ENCODE measurements at regions not wholly inside any gene's neighbourhood (a gene's known extent, or its start where the extent isn't known, plus 50 kb on each side); places are given as distances from the start of the nearest gene placed in this dataset.

- no peak for DNase-seq (ENCODE audit: low spot score)
Observed at GRCh38 chr3:189049458-189050236, 122.1 kb upstream of the TPRG1 start.

- DNase-seq (ENCODE audit: low spot score) = no peak
Observed at GRCh38 chr3:189053322-189053721, 118.4 kb upstream of the TPRG1 start.

GRCh38 chr3:189056646-189057335, 115.0 kb upstream of the TPRG1 start:
- no peak for DNase-seq (ENCODE audit: low spot score)

GRCh38 chr3:189057369-189057768, 114.4 kb upstream of the TPRG1 start:
- DNase-seq (ENCODE audit: low spot score) = no peak

GRCh38 chr3:189058071-189058470, 113.7 kb upstream of the TPRG1 start:
- DNase-seq (ENCODE audit: low spot score) = no peak

GRCh38 chr3:189070965-189071364, 100.8 kb upstream of the TPRG1 start:
- DNase-seq (ENCODE audit: low spot score) = no peak

- no peak for DNase-seq (ENCODE audit: low spot score)
Observed at GRCh38 chr3:189071446-189071845, 100.3 kb upstream of the TPRG1 start.

- no peak for DNase-seq (ENCODE audit: low spot score)
Observed at GRCh38 chr3:189076449-189076848, 95.3 kb upstream of the TPRG1 start.

GRCh38 chr3:189080745-189081144, 91.0 kb upstream of the TPRG1 start:
- no peak for DNase-seq (ENCODE audit: low spot score)

- DNase-seq (ENCODE audit: low spot score) = no peak
Observed at GRCh38 chr3:189082666-189083427, 88.9 kb upstream of the TPRG1 start.

GRCh38 chr3:189084620-189085019, 87.2 kb upstream of the TPRG1 start:
- no peak for DNase-seq (ENCODE audit: low spot score)

- no peak for DNase-seq (ENCODE audit: low spot score)
Observed at GRCh38 chr3:189092547-189092946, 79.2 kb upstream of the TPRG1 start.

- DNase-seq (ENCODE audit: low spot score) = no peak
Observed at GRCh38 chr3:189094539-189094938, 77.2 kb upstream of the TPRG1 start.

GRCh38 chr3:189096092-189096491, 75.7 kb upstream of the TPRG1 start:
- DNase-seq (ENCODE audit: low spot score) = no peak

- DNase-seq (ENCODE audit: low spot score) = no peak
Observed at GRCh38 chr3:189099031-189099471, 72.7 kb upstream of the TPRG1 start.

GRCh38 chr3:189099505-189100290, 72.1 kb upstream of the TPRG1 start:
- DNase-seq (ENCODE audit: low spot score) = no peak

GRCh38 chr3:189100866-189101265, 70.9 kb upstream of the TPRG1 start:
- no peak for DNase-seq (ENCODE audit: low spot score)

GRCh38 chr3:189101594-189101993, 70.2 kb upstream of the TPRG1 start:
- no peak for DNase-seq (ENCODE audit: low spot score)

GRCh38 chr3:189103208-189103607, 68.6 kb upstream of the TPRG1 start:
- no peak for DNase-seq (ENCODE audit: low spot score)

GRCh38 chr3:189108067-189108466, 63.7 kb upstream of the TPRG1 start:
- no peak for DNase-seq (ENCODE audit: low spot score)

- DNase-seq (ENCODE audit: low spot score) = no peak
Observed at GRCh38 chr3:189108735-189109134, 63.0 kb upstream of the TPRG1 start.

GRCh38 chr3:189109145-189109544, 62.6 kb upstream of the TPRG1 start:
- no peak for DNase-seq (ENCODE audit: low spot score)
